K562 (cell line): ENCODE measurements at regions not wholly inside any gene's neighbourhood (a gene's known extent, or its start where the extent isn't known, plus 50 kb on each side); places are given as distances from the start of the nearest gene placed in this dataset.

ENCODE experiments used
- ATAC-seq: fragments of 200-7000 bp; cut with Tn5 transposase; 3 replicates; pipeline ENCODE4 v1.9.1; 2020; ENCODE audit warnings: moderate library complexity
- BruUV-seq: library from RNA; stranded (reverse); fragments of 400-500 nt; replicated peaks from 2 replicates; lab custom pipeline; 2021; lab: Mats Ljungman, UMichigan
- CTCF ChIA-PET: fragments of 300-600 bp; formaldehyde crosslinking; extraction: SDS; loops from one replicate; lab custom pipeline; 2021; ENCODE audit warnings: low intra/inter-chr PET ratio; lab: Yijun Ruan, JAX
- POLR2A ChIA-PET: fragments of 300-600, 350-650 bp; sonication (Branson Sonifier 250); formaldehyde crosslinking; extraction: SDS; loops from one replicate; lab custom pipeline; 2021; ENCODE audit warnings: antibody characterized with exemption, inconsistent platforms; lab: Yijun Ruan, JAX
- DNase-seq, 4 experiments: peaks; one replicate each; pipeline versions ENCODE4 v3.0.0 to v3.0.0-alpha.2; 2011 to 2018; ENCODE audit warnings: low spot score in 3 of 4, mixed read lengths in 3 of 4; ENCODE audit errors: extremely low read depth in 1 of 4
- FAIRE-seq: peaks from 2 replicates; lab custom pipeline; 2011; peaks lifted over from hg19 to GRCh38; lab: Jason Lieb, UNC
- H2AFZ ChIP-seq: 2 replicates; pipeline ENCODE4 v1.6.0; 2011; ENCODE audit warnings: low read depth, low read length, control low read depth, inconsistent platforms
- H3K27ac ChIP-seq: fragments of 200-600 bp; 3 replicates; pipeline ENCODE4 v1.8.0; 2011; ENCODE audit warnings: low read depth, mild to moderate bottlenecking, control low read depth, inconsistent platforms, low read length, moderate library complexity, mixed read lengths; ENCODE audit errors: extremely low read depth
- H3K27me3 ChIP-seq, 2 experiments: fragments of 300-600 bp in 1 of 2; 2 replicates in 1 of 2; 3 replicates in 1 of 2; pipeline versions ENCODE4 v1.6.0 to v1.8.0; 2011; ENCODE audit warnings: inconsistent platforms in 2 of 2, low read length in 2 of 2, mild to moderate bottlenecking in 1 of 2, mixed read lengths in 1 of 2, moderate library complexity in 1 of 2; ENCODE audit not compliant: control insufficient read depth in 2 of 2, insufficient read depth in 2 of 2
- H3K36me3 ChIP-seq: fragments of 300-600 bp; 3 replicates; pipeline ENCODE4 v1.8.0; 2011; ENCODE audit warnings: mild to moderate bottlenecking, low read length, inconsistent platforms; ENCODE audit not compliant: control insufficient read depth, insufficient read depth
- H3K4me1 ChIP-seq, 2 experiments: fragments of 200-600 bp in 1 of 2; replicated peaks in 1 of 2; 2 replicates in 1 of 2; 3 replicates in 1 of 2; pipeline versions ENCODE4 v1.5.1 to v1.8.0; 2011; ENCODE audit warnings: inconsistent platforms in 2 of 2, low read length in 2 of 2, mild to moderate bottlenecking in 1 of 2, mixed read lengths in 1 of 2, moderate library complexity in 1 of 2; ENCODE audit not compliant: control insufficient read depth in 2 of 2, insufficient read depth in 2 of 2
- H3K4me2 ChIP-seq: 2 replicates; pipeline ENCODE4 v1.6.1; 2011; ENCODE audit warnings: low read length, control low read depth, inconsistent platforms, mixed read lengths; ENCODE audit not compliant: insufficient read depth
- H3K4me3 ChIP-seq: fragments of 200-600 bp; sonication (generic), shearing (Covaris generic); 2 replicates; pipeline ENCODE4 v1.5.1; 2016; ENCODE audit warnings: control low read depth, inconsistent platforms
- H3K79me2 ChIP-seq: fragments of 200-600 bp; 3 replicates; pipeline ENCODE4 v1.8.0; 2011; ENCODE audit warnings: low read length, inconsistent platforms; ENCODE audit not compliant: control insufficient read depth, insufficient read depth
- H3K9ac ChIP-seq, 2 experiments: 2 replicates each; pipeline versions ENCODE4 v1.6.0 to v1.6.1; 2011; ENCODE audit warnings: low read depth in 2 of 2, low read length in 2 of 2, control low read depth in 1 of 2, inconsistent platforms in 1 of 2, mild to moderate bottlenecking in 1 of 2, mixed read lengths in 1 of 2; ENCODE audit not compliant: insufficient read depth in 1 of 2
- H3K9me1 ChIP-seq: one replicate; pipeline ENCODE4 v1.6.0; 2011; ENCODE audit warnings: inconsistent platforms, mild to moderate bottlenecking, low read length, moderate library complexity; ENCODE audit not compliant: control insufficient read depth, insufficient read depth
- H3K9me3 ChIP-seq: replicated peaks from 2 replicates; pipeline ENCODE4 v1.5.1; 2011; ENCODE audit warnings: low read depth, low read length, inconsistent platforms; ENCODE audit not compliant: control insufficient read depth, insufficient read depth
- H4K20me1 ChIP-seq: replicated peaks from 2 replicates; pipeline ENCODE4 v1.6.1; 2011; ENCODE audit warnings: low read length, inconsistent platforms, mixed read lengths; ENCODE audit not compliant: control insufficient read depth, insufficient read depth
- ETS2 ChIP-seq: IDR thresholded peaks from 2 replicates; pipeline ENCODE4 v1.6.1; 2016; ENCODE audit warnings: borderline replicate concordance, missing genetic modification characterization, mild to moderate bottlenecking, moderate library complexity, missing compliant biosample characterization; ENCODE audit not compliant: poor library complexity, severe bottlenecking
- ILK ChIP-seq: fragments of 450-650 bp; IDR thresholded peaks from 2 replicates; pipeline ENCODE4 v1.6.1; 2016; ENCODE audit warnings: missing genetic modification characterization, low read depth, mild to moderate bottlenecking, missing compliant biosample characterization, moderate library complexity, borderline replicate concordance
- MIER1 ChIP-seq: fragments of 450-650 bp; IDR thresholded peaks from 2 replicates; pipeline ENCODE4 v1.6.1; 2016; ENCODE audit warnings: antibody characterized with exemption, mild to moderate bottlenecking, low read depth
- MTA1 ChIP-seq: fragments of 450-650 bp; IDR thresholded peaks from 2 replicates; pipeline ENCODE4 v1.6.1; 2017; ENCODE audit warnings: borderline replicate concordance
- PHF20 ChIP-seq: fragments of 450-650 bp; IDR thresholded peaks from 2 replicates; pipeline ENCODE4 v1.6.1; 2018; ENCODE audit not compliant: partially characterized antibody
- POU5F1 ChIP-seq: fragments of 150-350 bp; IDR thresholded peaks from 2 replicates; pipeline ENCODE4 v1.6.1; 2014; ENCODE audit warnings: borderline replicate concordance, low read length, low read depth, mild to moderate bottlenecking; ENCODE audit not compliant: partially characterized antibody
- WGBS: fragments of 100-300 bp; shearing (Covaris generic); methylation state at CpG from one replicate; pipeline ENCODE4 v1.1.6; 2016; ENCODE audit warnings: low coverage, mixed read lengths; ENCODE audit not compliant: insufficient coverage; ENCODE audit errors: missing lambda C conversion rate; 5-methylcytosine and 5-hydroxymethylcytosine counted together
- in situ Hi-C: fragments of 300-500 bp; cut with MboI; formaldehyde crosslinking; loops from 4 replicates; pipeline ENCODE4 v1.15.0; 2018; ENCODE audit warnings: inconsistent platforms, mixed read lengths
- intact Hi-C: fragments of 100-400 bp; cut with micrococcal nuclease; formaldehyde crosslinking; loops from 2 replicates; pipeline ENCODE4 v1.14.2; 2022
- TF ChIP-seq, protein P1 (sequence below): fragments of 250-450 bp; sonication (Bioruptor Pico); IDR thresholded peaks from 2 replicates; pipeline ENCODE4 v1.6.1; 2021; ENCODE audit warnings: mild to moderate bottlenecking
- TF ChIP-seq, protein P2 (sequence below): fragments of 450-650 bp; IDR thresholded peaks from 2 replicates; pipeline ENCODE4 v1.7.1; 2018; ENCODE audit warnings: mild to moderate bottlenecking, low read depth; ENCODE audit not compliant: partially characterized antibody
- TF ChIP-seq, protein P3 (sequence below), 2 experiments: fragments of 450-650 bp; conservative IDR thresholded peaks; 2 replicates each; pipeline ENCODE4 v1.6.1; 2017; ENCODE audit warnings: mild to moderate bottlenecking in 2 of 2, moderate library complexity in 2 of 2

DNA sequence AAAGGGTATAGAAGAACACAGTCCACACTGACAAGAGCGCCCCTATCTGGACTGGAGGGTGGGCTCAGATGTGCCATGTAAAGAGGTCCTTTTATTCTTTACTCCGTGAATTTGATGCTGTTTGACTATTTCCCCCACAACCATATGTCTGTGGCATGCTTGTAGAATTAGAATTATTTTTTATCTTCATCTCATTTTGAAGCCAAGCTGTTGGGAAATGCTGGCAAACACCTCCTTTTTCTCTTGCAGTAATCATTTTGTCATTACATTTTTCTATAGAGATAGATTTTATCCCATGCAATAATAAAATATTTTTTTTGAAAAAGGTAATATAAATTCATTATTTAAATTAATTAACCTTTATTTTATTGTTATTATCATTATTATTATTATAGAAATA is 926.6 kb upstream of the AUTS2 start:
- in situ Hi-C loops = no loop called here
- DNase-seq = no peak
- CTCF ChIA-PET = no interaction called here
- no peak for ATAC-seq
- Histone ChIP-seq H3K27me3 (peaks cover 0 to 2% of the 10 kb centered on the region in 2 experiments; a peak in 1 of 5 replicates), H3K4me2 (no peak overlapping the region), H2AFZ (no peak overlapping the region), H4K20me1 (no peaks in the 10 kb centered on the region), H3K9me3 (no peaks in the 10 kb centered on the region), H3K9me1 (no peaks in the 10 kb centered on the region), H3K9ac (no peak overlapping the region), H3K4me3 (no peak overlapping the region), H3K4me1 (no peaks in the 10 kb centered on the region), H3K79me2 (no peaks in the 10 kb centered on the region), H3K27ac (no peak overlapping the region), H3K36me3 (no peaks in the 10 kb centered on the region)
- 0% methylated on average over 2 of the region's 2 CpGs for WGBS
- POLR2A ChIA-PET = no interaction called here
- no peak for FAIRE-seq
- no peak for TF ChIP-seq POU5F1
- no peak for TF ChIP-seq MTA1
- TF ChIP-seq, protein P1, sequence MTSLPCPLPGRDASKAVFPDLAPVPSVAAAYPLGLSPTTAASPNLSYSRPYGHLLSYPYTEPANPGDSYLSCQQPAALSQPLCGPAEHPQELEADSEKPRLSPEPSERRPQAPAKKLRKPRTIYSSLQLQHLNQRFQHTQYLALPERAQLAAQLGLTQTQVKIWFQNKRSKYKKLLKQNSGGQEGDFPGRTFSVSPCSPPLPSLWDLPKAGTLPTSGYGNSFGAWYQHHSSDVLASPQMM = no peak
- no peak for TF ChIP-seq ILK (tag)
- no peak for TF ChIP-seq PHF20
- no peak for TF ChIP-seq ETS2 (tag)
- no peak for TF ChIP-seq MIER1
- TF ChIP-seq, protein P2, sequence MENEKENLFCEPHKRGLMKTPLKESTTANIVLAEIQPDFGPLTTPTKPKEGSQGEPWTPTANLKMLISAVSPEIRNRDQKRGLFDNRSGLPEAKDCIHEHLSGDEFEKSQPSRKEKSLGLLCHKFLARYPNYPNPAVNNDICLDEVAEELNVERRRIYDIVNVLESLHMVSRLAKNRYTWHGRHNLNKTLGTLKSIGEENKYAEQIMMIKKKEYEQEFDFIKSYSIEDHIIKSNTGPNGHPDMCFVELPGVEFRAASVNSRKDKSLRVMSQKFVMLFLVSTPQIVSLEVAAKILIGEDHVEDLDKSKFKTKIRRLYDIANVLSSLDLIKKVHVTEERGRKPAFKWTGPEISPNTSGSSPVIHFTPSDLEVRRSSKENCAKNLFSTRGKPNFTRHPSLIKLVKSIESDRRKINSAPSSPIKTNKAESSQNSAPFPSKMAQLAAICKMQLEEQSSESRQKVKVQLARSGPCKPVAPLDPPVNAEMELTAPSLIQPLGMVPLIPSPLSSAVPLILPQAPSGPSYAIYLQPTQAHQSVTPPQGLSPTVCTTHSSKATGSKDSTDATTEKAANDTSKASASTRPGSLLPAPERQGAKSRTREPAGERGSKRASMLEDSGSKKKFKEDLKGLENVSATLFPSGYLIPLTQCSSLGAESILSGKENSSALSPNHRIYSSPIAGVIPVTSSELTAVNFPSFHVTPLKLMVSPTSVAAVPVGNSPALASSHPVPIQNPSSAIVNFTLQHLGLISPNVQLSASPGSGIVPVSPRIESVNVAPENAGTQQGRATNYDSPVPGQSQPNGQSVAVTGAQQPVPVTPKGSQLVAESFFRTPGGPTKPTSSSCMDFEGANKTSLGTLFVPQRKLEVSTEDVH = no peak
- TF ChIP-seq, protein P3, sequence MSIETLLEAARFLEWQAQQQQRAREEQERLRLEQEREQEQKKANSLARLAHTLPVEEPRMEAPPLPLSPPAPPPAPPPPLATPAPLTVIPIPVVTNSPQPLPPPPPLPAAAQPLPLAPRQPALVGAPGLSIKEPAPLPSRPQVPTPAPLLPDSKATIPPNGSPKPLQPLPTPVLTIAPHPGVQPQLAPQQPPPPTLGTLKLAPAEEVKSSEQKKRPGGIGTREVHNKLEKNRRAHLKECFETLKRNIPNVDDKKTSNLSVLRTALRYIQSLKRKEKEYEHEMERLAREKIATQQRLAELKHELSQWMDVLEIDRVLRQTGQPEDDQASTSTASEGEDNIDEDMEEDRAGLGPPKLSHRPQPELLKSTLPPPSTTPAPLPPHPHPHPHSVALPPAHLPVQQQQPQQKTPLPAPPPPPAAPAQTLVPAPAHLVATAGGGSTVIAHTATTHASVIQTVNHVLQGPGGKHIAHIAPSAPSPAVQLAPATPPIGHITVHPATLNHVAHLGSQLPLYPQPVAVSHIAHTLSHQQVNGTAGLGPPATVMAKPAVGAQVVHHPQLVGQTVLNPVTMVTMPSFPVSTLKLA (conservative IDR thresholded peaks at IDR 0.05) = no peak
- intact Hi-C loops = no loop called here
- no TSS peak for BruUV-seq
